GM12873 (cell line): ENCODE measurements at regions not wholly inside any gene's neighbourhood (a gene's known extent, or its start where the extent isn't known, plus 50 kb on each side); places are given as distances from the start of the nearest gene placed in this dataset.

ENCODE experiments used
- CTCF ChIP-seq: IDR thresholded peaks from 2 replicates; pipeline ENCODE4 v1.5.1; 2012; ENCODE audit warnings: low read depth, mild to moderate bottlenecking, moderate library complexity, low read length, control low read depth; ENCODE audit not compliant: insufficient read depth; ENCODE audit errors: missing control alignments

GRCh38 chr19:28531979-28532378, 681.0 kb downstream of the UQCRFS1 start:
- TF ChIP-seq CTCF, result no peak

- TF ChIP-seq CTCF, result no peak
Observed at GRCh38 chr19:28530406-28531035, 682.4 kb downstream of the UQCRFS1 start.

GRCh38 chr19:28526038-28526437, 686.9 kb downstream of the UQCRFS1 start:
- TF ChIP-seq CTCF, result no peak

GRCh38 chr19:28523619-28524018, 689.3 kb downstream of the UQCRFS1 start:
- TF ChIP-seq CTCF, result no peak

- TF ChIP-seq CTCF, result no peak
Observed at GRCh38 chr19:28522545-28522922, 690.4 kb downstream of the UQCRFS1 start.

- no peak for TF ChIP-seq CTCF
Observed at GRCh38 chr19:28521614-28522544, 691.1 kb downstream of the UQCRFS1 start.

- TF ChIP-seq CTCF, result no peak
Observed at GRCh38 chr19:28520998-28521568, 691.9 kb downstream of the UQCRFS1 start.
